DOHH2 (cell line): ENCODE measurements at regions not wholly inside any gene's neighbourhood (a gene's known extent, or its start where the extent isn't known, plus 50 kb on each side); places are given as distances from the start of the nearest gene placed in this dataset.

Experiments
- CTCF ChIP-seq: fragments of 200-600 bp; sonication (generic); IDR thresholded peaks from one replicate; pipeline ENCODE4 v1.5.1; 2014; ENCODE audit warnings: antibody characterized with exemption, mild to moderate bottlenecking, low read depth, low read length; ENCODE audit not compliant: poor library complexity, severe bottlenecking
- EZH2phosphoT487 ChIP-seq: fragments of 200-600 bp; sonication (generic); IDR thresholded peaks from 2 replicates; pipeline ENCODE4 v1.6.1; 2017; ENCODE audit warnings: borderline replicate concordance, mild to moderate bottlenecking, antibody characterized with exemption, low read length, moderate library complexity, mixed read lengths

GRCh38 chr6:155837474-155837873, 381.8 kb upstream of the NOX3 start:
- TF ChIP-seq CTCF (no peak), EZH2phosphoT487 (no peak)
